CD14-positive monocyte (primary cell): ENCODE measurements at regions not wholly inside any gene's neighbourhood (a gene's known extent, or its start where the extent isn't known, plus 50 kb on each side); places are given as distances from the start of the nearest gene placed in this dataset.

Source experiments
- DNase-seq, 3 donors: peaks; one replicate each; pipeline ENCODE4 v3.0.0-alpha.2; 2011 to 2022
- H2AFZ ChIP-seq: 2 replicates; pipeline ENCODE4 v1.6.0; 2012; ENCODE audit warnings: mild to moderate bottlenecking, low read depth, low read length, inconsistent platforms; ENCODE audit not compliant: insufficient read depth, poor library complexity, severe bottlenecking
- H3K27ac ChIP-seq, 2 donors: 1 replicate in 1 of 2; 2 replicates in 1 of 2; pipeline ENCODE4 v1.5.1; 2012 to 2013; ENCODE audit warnings: low read length in 2 of 2, control low read depth in 1 of 2, inconsistent platforms in 1 of 2, low read depth in 1 of 2, mild to moderate bottlenecking in 1 of 2
- H3K27me3 ChIP-seq, 2 donors: one replicate each; pipeline versions ENCODE4 v1.6.0 to v1.6.1; 2011 to 2013; ENCODE audit warnings: low read length in 2 of 2; ENCODE audit not compliant: control insufficient read depth in 2 of 2, insufficient read depth in 2 of 2
- H3K36me3 ChIP-seq, 2 donors: replicated peaks in 1 of 2; 1 replicate in 1 of 2; 2 replicates in 1 of 2; pipeline versions ENCODE4 v1.5.1 to v1.6.1; 2012 to 2013; ENCODE audit warnings: low read length in 2 of 2, control low read depth in 1 of 2, inconsistent platforms in 1 of 2, mild to moderate bottlenecking in 1 of 2; ENCODE audit not compliant: insufficient read depth in 2 of 2, control insufficient read depth in 1 of 2
- H3K4me1 ChIP-seq, 2 donors: 1 replicate in 1 of 2; 2 replicates in 1 of 2; pipeline versions ENCODE4 v1.5.1 to v1.6.1; 2012 to 2013; ENCODE audit warnings: low read length in 2 of 2, control low read depth in 1 of 2, inconsistent platforms in 1 of 2, mild to moderate bottlenecking in 1 of 2, moderate library complexity in 1 of 2; ENCODE audit not compliant: insufficient read depth in 2 of 2, control insufficient read depth in 1 of 2
- H3K4me2 ChIP-seq: replicated peaks from 2 replicates; pipeline ENCODE3; 2012; ENCODE audit warnings: low read length, moderate library complexity, mild to moderate bottlenecking; ENCODE audit not compliant: poor library complexity, severe bottlenecking; ENCODE audit errors: extremely low read depth
- H3K4me3 ChIP-seq, 3 experiments: fragments of 200-600 bp in 1 of 3; sonication (generic) in 1 of 3; replicated peaks in 1 of 3; 1 replicate in 2 of 3; 2 replicates in 1 of 3; pipeline ENCODE4 v1.5.1; 2011 to 2013; ENCODE audit warnings: low read length in 3 of 3, mild to moderate bottlenecking in 3 of 3, control low read depth in 2 of 3, low read depth in 2 of 3, inconsistent platforms in 1 of 3, moderate library complexity in 1 of 3
- H3K79me2 ChIP-seq: 2 replicates; pipeline ENCODE4 v1.6.0; 2012; ENCODE audit warnings: mild to moderate bottlenecking, control low read depth, inconsistent platforms, low read length, moderate library complexity; ENCODE audit not compliant: insufficient read depth
- H3K9ac ChIP-seq: 2 replicates; pipeline ENCODE4 v1.6.0; 2017; ENCODE audit warnings: low read length, mild to moderate bottlenecking; ENCODE audit not compliant: insufficient read depth, poor library complexity, severe bottlenecking
- H3K9me3 ChIP-seq, 2 donors: replicated peaks in 1 of 2; 1 replicate in 1 of 2; 2 replicates in 1 of 2; pipeline versions ENCODE4 v1.5.1 to v1.6.1; 2012 to 2013; ENCODE audit warnings: low read length in 2 of 2, control low read depth in 1 of 2; ENCODE audit not compliant: control insufficient read depth in 1 of 2, insufficient read depth in 1 of 2
- H4K20me1 ChIP-seq: 2 replicates; pipeline ENCODE4 v1.6.0; 2012; ENCODE audit warnings: mild to moderate bottlenecking, low read length, control low read depth, moderate library complexity; ENCODE audit not compliant: insufficient read depth
- H3K27ac Mint-ChIP-seq, 7 donors: one replicate each; pipeline ENCODE4 v1.8.0; 2020; ENCODE audit warnings: mild to moderate bottlenecking in 7 of 7, mixed read lengths in 7 of 7, moderate library complexity in 6 of 7, inconsistent platforms in 2 of 7
- H3K27me3 Mint-ChIP-seq, 3 donors: one replicate each; pipeline ENCODE4 v1.8.0; 2021 to 2022; ENCODE audit warnings: low read depth in 3 of 3, mild to moderate bottlenecking in 3 of 3, mixed read lengths in 3 of 3, moderate library complexity in 3 of 3, inconsistent platforms in 1 of 3
- H3K36me3 Mint-ChIP-seq, 2 donors: one replicate each; pipeline ENCODE4 v1.8.0; 2020; ENCODE audit warnings: mixed read lengths in 2 of 2, inconsistent platforms in 1 of 2, mild to moderate bottlenecking in 1 of 2
- H3K4me1 Mint-ChIP-seq: one replicate; pipeline ENCODE4 v1.8.0; 2020; ENCODE audit warnings: mild to moderate bottlenecking, mixed read lengths
- H3K4me3 Mint-ChIP-seq, 2 donors: one replicate each; pipeline ENCODE4 v1.8.0; 2020; ENCODE audit warnings: mild to moderate bottlenecking in 2 of 2, mixed read lengths in 2 of 2, moderate library complexity in 1 of 2
- H3K9me3 Mint-ChIP-seq, 7 donors: one replicate each; pipeline ENCODE4 v1.8.0; 2020 to 2022; ENCODE audit warnings: mixed read lengths in 7 of 7, mild to moderate bottlenecking in 6 of 7, moderate library complexity in 6 of 7, inconsistent platforms in 2 of 7
- CTCF ChIP-seq: fragments of 200-600 bp; IDR thresholded peaks from one replicate; pipeline ENCODE4 v1.8.0; 2022; ENCODE audit warnings: antibody characterized with exemption, mild to moderate bottlenecking
- WGBS: methylation state at CpG from one replicate; pipeline ENCODE4 v1.1.5; 2013; ENCODE audit warnings: missing lambda C conversion rate; ENCODE audit not compliant: insufficient coverage; 5-methylcytosine and 5-hydroxymethylcytosine counted together
- intact Hi-C, 2 donors: fragments of 100-400 bp; cut with micrococcal nuclease; formaldehyde crosslinking; loops; one replicate each; pipeline versions ENCODE4 v1.15.0 to v1.15.1; 2023

DNA sequence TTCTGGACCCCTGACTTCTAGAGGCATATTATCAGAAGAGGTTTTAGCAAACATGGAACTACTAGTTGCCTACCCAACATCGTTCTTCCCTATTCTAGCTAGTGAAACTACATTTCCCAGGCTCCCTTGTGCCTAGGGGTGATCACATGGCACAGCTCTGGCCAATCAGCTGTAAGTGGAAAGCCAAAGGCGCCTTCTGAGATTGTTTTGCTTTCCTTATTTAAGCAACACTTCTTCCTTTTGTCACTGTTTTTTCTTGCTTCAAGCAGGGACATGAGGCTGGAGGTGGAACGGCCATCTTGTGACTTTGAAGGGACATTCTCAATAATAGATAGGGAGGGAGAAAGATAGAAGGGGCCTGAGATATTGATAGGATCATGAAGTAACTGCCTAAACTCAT, 136.7 kb downstream of the ZNF664 start:
- H3K79me2 ChIP-seq = no peaks in the 10 kb centered on the region
- no CpG with 5 or more reads among the region's 3 CpGs for WGBS
- H3K4me2 ChIP-seq = no peak overlapping the region

GRCh38 chr12:124110372-124110883, 137.4 kb downstream of the ZNF664 start:
- H3K4me3 ChIP-seq = no peak overlapping the region
- no peak for TF ChIP-seq CTCF
- H3K9me3 ChIP-seq = peaks cover 0 to 22% of the 10 kb centered on the region in 2 donors
- no peak overlapping the region for H3K27ac ChIP-seq
- H3K4me3 Mint-ChIP-seq = no peak overlapping the region
- no peak overlapping the region for H3K4me2 ChIP-seq
- peaks cover 2% of the 10 kb centered on the region for H3K4me1 Mint-ChIP-seq
- intact Hi-C loops = no loop called here
- H3K27ac Mint-ChIP-seq = no peak overlapping the region
- H3K36me3 ChIP-seq = no peaks in the 10 kb centered on the region
- H3K79me2 ChIP-seq = no peaks in the 10 kb centered on the region
- no peaks in the 10 kb centered on the region for H3K36me3 Mint-ChIP-seq
- H3K4me1 ChIP-seq = no peaks in the 10 kb centered on the region
- H3K9ac ChIP-seq = no peak overlapping the region
- no peak overlapping the region for H2AFZ ChIP-seq
- H3K27me3 ChIP-seq = no peaks in the 10 kb centered on the region
- H3K9me3 Mint-ChIP-seq = peaks cover 5 to 31% (median 20%) of the 10 kb centered on the region in 7 donors
- WGBS = 100% methylated on average over 2 of the region's 2 CpGs
- peaks cover 2 to 7% (median 3%) of the 10 kb centered on the region in 3 donors for H3K27me3 Mint-ChIP-seq
- no peak for DNase-seq
- no peaks in the 10 kb centered on the region for H4K20me1 ChIP-seq

More for the DNA sequence above, 136.7 kb downstream of the ZNF664 start:
- no peak overlapping the region for H3K9ac ChIP-seq
- TF ChIP-seq CTCF = no peak
- DNase-seq = peak; percentile 14 to 28 (median 16)
- H3K9me3 ChIP-seq = peaks cover 0 to 22% of the 10 kb centered on the region in 2 donors
- no peak overlapping the region for H3K4me3 ChIP-seq
- H3K27ac ChIP-seq = no peak overlapping the region
- peaks cover 5 to 31% (median 20%) of the 10 kb centered on the region in 7 donors for H3K9me3 Mint-ChIP-seq
- H3K27ac Mint-ChIP-seq = peak overlapping the region in 1 of 7 donors; percentile 75
- no peaks in the 10 kb centered on the region for H3K4me1 ChIP-seq
- no peaks in the 10 kb centered on the region for H4K20me1 ChIP-seq
- peaks cover 2 to 5% (median 2%) of the 10 kb centered on the region in 3 donors for H3K27me3 Mint-ChIP-seq
- H3K36me3 Mint-ChIP-seq = no peaks in the 10 kb centered on the region
- H2AFZ ChIP-seq = peak overlapping the region; percentile 14
- H3K36me3 ChIP-seq = no peaks in the 10 kb centered on the region
- H3K27me3 ChIP-seq = no peaks in the 10 kb centered on the region
- no peak overlapping the region for H3K4me3 Mint-ChIP-seq
- peaks cover 2% of the 10 kb centered on the region for H3K4me1 Mint-ChIP-seq
- intact Hi-C loops = no loop called here
